RWPE2 (cell line): ENCODE measurements at regions not wholly inside any gene's neighbourhood (a gene's known extent, or its start where the extent isn't known, plus 50 kb on each side); places are given as distances from the start of the nearest gene placed in this dataset.

Experiments
- ATAC-seq: fragments of 200-7000 bp; cut with Tn5 transposase; 3 replicates; pipeline ENCODE4 v1.9.1; 2021; ENCODE audit warnings: low read depth
- DNase-seq: peaks from one replicate; pipeline ENCODE4 v3.0.0-alpha.2; 2020; ENCODE audit warnings: low spot score
- H3K27ac ChIP-seq: fragments of 450-650 bp; 2 replicates; pipeline ENCODE4 v1.5.1; 2017; ENCODE audit warnings: mild to moderate bottlenecking; ENCODE audit not compliant: poor library complexity, severe bottlenecking
- H3K27me3 ChIP-seq: fragments of 250-450 bp; sonication (Bioruptor Pico); 2 replicates; pipeline ENCODE4 v1.5.1; 2021; ENCODE audit warnings: mild to moderate bottlenecking, moderate library complexity; ENCODE audit not compliant: insufficient read depth, poor library complexity, severe bottlenecking
- H3K36me3 ChIP-seq: fragments of 250-450 bp; sonication (Bioruptor Pico); 2 replicates; pipeline ENCODE4 v1.5.1; 2020; ENCODE audit warnings: low read depth, mild to moderate bottlenecking, moderate library complexity
- H3K4me1 ChIP-seq: fragments of 250-450 bp; sonication (Bioruptor Pico); 2 replicates; pipeline ENCODE4 v1.5.1; 2021; ENCODE audit warnings: mild to moderate bottlenecking, moderate library complexity; ENCODE audit not compliant: insufficient read depth, poor library complexity, severe bottlenecking
- H3K4me3 ChIP-seq: fragments of 250-450 bp; sonication (Bioruptor Pico); 2 replicates; pipeline ENCODE4 v1.5.1; 2021; ENCODE audit warnings: mild to moderate bottlenecking, moderate library complexity; ENCODE audit not compliant: severe bottlenecking
- H3K9me3 ChIP-seq: fragments of 250-450 bp; sonication (Bioruptor Pico); 2 replicates; pipeline ENCODE4 v1.5.1; 2021; ENCODE audit warnings: mild to moderate bottlenecking, moderate library complexity; ENCODE audit not compliant: severe bottlenecking
- TF ChIP-seq, protein P1 (sequence below): fragments of 450-650 bp; IDR thresholded peaks from one replicate; pipeline ENCODE4 v1.5.1; 2017; ENCODE audit warnings: mild to moderate bottlenecking, moderate library complexity; ENCODE audit not compliant: poor library complexity, severe bottlenecking

DNA sequence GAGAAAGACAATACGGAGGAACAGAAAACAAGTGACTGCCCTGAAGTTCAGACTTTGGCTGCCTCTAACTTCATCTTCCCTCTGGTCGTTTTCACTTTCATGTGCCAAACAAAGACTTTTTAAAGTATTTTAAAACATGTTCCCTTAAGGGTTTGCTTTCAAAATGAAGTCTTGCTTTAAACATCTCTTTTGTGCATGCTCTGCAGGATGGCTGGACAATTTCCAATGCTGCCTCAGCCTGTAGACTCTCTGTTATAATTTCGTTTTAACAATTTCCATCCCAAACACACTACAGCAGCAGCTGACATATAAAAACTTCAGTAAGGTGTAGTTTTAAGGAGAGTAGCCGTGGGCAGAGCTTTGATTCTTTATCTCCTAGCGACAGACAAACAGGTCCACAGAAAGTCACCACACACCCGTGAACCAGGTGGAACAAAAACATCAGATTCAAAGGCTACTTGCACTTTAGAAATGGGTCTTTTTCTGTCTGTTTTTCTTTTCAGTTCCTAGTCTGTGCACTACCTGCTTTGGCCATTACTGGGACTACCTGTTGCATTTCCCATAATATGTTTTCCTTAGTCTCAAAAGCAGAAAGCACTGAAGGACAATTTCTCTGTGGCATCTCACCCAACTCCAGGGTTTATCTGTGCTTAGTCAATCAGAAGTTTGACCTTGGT is 308.9 kb downstream of the DTWD2 start:
- no peak for ATAC-seq
- Histone ChIP-seq H3K27ac (no peak overlapping the region), H3K36me3 (no peaks in the 10 kb centered on the region), H3K9me3 (no peaks in the 10 kb centered on the region), H3K4me3 (no peak overlapping the region), H3K4me1 (no peaks in the 10 kb centered on the region), H3K27me3 (peaks cover 3% of the 10 kb centered on the region)
- DNase-seq = no peak
- TF ChIP-seq, protein P1, sequence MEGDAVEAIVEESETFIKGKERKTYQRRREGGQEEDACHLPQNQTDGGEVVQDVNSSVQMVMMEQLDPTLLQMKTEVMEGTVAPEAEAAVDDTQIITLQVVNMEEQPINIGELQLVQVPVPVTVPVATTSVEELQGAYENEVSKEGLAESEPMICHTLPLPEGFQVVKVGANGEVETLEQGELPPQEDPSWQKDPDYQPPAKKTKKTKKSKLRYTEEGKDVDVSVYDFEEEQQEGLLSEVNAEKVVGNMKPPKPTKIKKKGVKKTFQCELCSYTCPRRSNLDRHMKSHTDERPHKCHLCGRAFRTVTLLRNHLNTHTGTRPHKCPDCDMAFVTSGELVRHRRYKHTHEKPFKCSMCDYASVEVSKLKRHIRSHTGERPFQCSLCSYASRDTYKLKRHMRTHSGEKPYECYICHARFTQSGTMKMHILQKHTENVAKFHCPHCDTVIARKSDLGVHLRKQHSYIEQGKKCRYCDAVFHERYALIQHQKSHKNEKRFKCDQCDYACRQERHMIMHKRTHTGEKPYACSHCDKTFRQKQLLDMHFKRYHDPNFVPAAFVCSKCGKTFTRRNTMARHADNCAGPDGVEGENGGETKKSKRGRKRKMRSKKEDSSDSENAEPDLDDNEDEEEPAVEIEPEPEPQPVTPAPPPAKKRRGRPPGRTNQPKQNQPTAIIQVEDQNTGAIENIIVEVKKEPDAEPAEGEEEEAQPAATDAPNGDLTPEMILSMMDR = no peak

DNA sequence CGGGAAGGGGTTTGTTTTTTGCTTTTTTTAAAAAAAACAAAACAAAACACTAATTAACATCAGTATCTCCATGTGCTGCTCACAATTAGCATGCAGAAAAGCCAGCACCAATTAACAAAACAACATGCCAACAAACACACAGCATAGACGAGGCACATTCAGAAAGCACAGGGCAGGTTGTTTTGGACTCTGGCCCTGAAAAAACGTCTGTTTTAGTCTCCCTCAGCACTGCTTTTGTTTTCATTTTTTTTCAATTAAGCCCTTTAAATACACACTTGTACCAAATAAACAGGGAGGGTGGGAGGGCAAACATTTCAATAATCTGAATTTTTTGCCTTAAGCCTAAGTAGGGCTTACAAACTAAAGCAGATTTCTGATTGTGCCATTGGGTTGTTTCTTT is 309.6 kb downstream of the DTWD2 start:
- no peaks in the 10 kb centered on the region for H3K4me1 ChIP-seq
- no peaks in the 10 kb centered on the region for H3K9me3 ChIP-seq
- DNase-seq (no peak), ATAC-seq (no peak)
- no peak overlapping the region for H3K27ac ChIP-seq
- no peaks in the 10 kb centered on the region for H3K36me3 ChIP-seq
- no peak overlapping the region for H3K4me3 ChIP-seq
- TF ChIP-seq, protein P1 = no peak
- H3K27me3 ChIP-seq = peaks cover 3% of the 10 kb centered on the region

DNA sequence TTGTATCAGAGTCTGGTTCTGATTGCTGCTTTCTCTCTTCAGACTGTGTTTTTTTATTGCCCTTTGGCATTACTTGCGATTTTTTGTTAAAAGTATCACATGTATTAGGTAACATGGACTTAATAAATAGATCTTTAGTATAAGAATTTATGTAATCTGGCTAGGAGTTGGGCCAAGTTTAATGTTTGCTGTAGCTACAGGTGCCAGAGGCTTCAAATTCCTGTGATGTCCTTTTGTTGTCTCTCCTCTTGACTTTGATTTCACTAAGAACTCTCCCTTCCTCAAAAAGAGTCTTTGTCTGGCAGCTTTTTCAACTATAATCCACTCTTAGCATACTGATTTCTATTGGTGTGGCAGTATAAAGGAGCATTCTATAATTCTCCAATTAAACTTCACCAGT is 313.1 kb downstream of the DTWD2 start:
- H3K4me3 ChIP-seq = no peak overlapping the region
- TF ChIP-seq, protein P1 = no peak
- DNase-seq (no peak), ATAC-seq (no peak)
- no peaks in the 10 kb centered on the region for H3K9me3 ChIP-seq
- peaks cover 3% of the 10 kb centered on the region for H3K27me3 ChIP-seq
- no peaks in the 10 kb centered on the region for H3K36me3 ChIP-seq
- no peaks in the 10 kb centered on the region for H3K4me1 ChIP-seq
- no peak overlapping the region for H3K27ac ChIP-seq

DNA sequence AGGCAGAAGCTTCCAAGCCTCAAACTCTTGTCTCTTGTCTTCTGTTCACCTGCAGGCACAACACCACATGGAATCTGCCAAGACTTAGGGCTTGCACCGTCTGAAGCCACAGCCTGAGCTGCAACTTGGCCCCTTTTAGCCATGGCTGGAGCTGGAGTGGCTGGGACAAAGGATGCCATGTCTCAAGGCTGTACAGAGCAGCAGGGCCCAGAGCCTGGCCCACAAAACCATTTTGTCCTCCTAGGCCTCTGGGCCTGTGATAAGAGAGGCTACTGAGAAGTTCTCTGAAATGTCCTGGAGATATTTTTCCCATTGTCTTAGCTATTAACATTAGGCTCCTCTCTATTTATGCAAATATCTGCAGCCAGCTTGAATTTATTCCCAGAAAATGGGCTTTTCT is 330.8 kb downstream of the DTWD2 start:
- TF ChIP-seq, protein P1 = no peak
- Histone ChIP-seq H3K27me3 (no peaks in the 10 kb centered on the region), H3K36me3 (no peaks in the 10 kb centered on the region), H3K4me1 (no peaks in the 10 kb centered on the region), H3K9me3 (peaks cover 7% of the 10 kb centered on the region), H3K27ac (no peak overlapping the region), H3K4me3 (no peak overlapping the region)
- ATAC-seq (no peak), DNase-seq (no peak)

DNA sequence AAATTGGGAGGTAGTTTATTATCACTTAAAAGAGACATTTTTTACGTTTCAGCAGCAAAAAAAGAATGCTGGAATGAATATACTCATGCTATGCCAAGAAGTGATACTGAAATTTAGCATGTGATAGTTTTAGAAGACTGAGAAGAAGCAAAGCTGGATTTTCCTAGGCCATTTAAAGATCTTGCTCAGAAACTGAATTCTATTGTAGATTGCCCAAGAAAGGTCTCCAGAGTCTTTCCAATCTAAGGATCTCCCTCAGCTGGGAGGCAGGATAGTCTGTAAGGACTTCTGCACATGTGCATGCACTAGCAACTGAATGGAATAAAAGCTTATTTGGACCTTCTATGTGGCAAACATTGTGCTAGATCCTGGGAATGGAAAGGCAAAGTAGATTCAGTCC is 334.5 kb downstream of the DTWD2 start:
- Histone ChIP-seq H3K9me3 (peaks cover 2% of the 10 kb centered on the region), H3K36me3 (no peaks in the 10 kb centered on the region), H3K4me1 (no peaks in the 10 kb centered on the region), H3K27ac (no peak overlapping the region), H3K27me3 (peaks cover 4% of the 10 kb centered on the region), H3K4me3 (no peak overlapping the region)
- DNase-seq (no peak), ATAC-seq (no peak)
- TF ChIP-seq, protein P1 = no peak
